HG03280 (cell line): ENCODE measurements at regions not wholly inside any gene's neighbourhood (a gene's known extent, or its start where the extent isn't known, plus 50 kb on each side); places are given as distances from the start of the nearest gene placed in this dataset.

Experiments used
- ATAC-seq: cut with Tn5 transposase; IDR thresholded peaks from one replicate; pipeline ENCODE4 v1.9.1; 2021; ENCODE audit warnings: mild to moderate bottlenecking, moderate library complexity; ENCODE audit not compliant: unreplicated experiment

- no peak for ATAC-seq
Observed at GRCh38 chr3:182606905-182607504, 186.3 kb upstream of the ATP11B start.

- ATAC-seq = no peak
Observed at GRCh38 chr3:182608832-182609231, 184.5 kb upstream of the ATP11B start.

GRCh38 chr3:182609575-182610156 lies 183.6 kb upstream of the ATP11B start:
- ATAC-seq = no peak

- no peak for ATAC-seq
Observed at GRCh38 chr3:182612332-182612731, 181.0 kb upstream of the ATP11B start.

GRCh38 chr3:182617500-182617899 lies 175.8 kb upstream of the ATP11B start:
- no peak for ATAC-seq

- ATAC-seq = no peak
Observed at GRCh38 chr3:182618085-182618732, 175.1 kb upstream of the ATP11B start.

- no peak for ATAC-seq
Observed at GRCh38 chr3:182618981-182619591, 174.2 kb upstream of the ATP11B start.

GRCh38 chr3:182620723-182621434 lies 172.4 kb upstream of the ATP11B start:
- ATAC-seq = no peak

GRCh38 chr3:182621435-182622240 lies 171.7 kb upstream of the ATP11B start:
- ATAC-seq = no peak

GRCh38 chr3:182622241-182622545 lies 171.1 kb upstream of the ATP11B start:
- ATAC-seq = no peak

- ATAC-seq = no peak
Observed at GRCh38 chr3:182626484-182627467, 166.5 kb upstream of the ATP11B start.

GRCh38 chr3:182628531-182628930 lies 164.8 kb upstream of the ATP11B start:
- ATAC-seq = no peak

GRCh38 chr3:182629521-182629920 lies 163.8 kb upstream of the ATP11B start:
- no peak for ATAC-seq

GRCh38 chr3:182631183-182632076 lies 161.9 kb upstream of the ATP11B start:
- no peak for ATAC-seq

GRCh38 chr3:182632077-182632393 lies 161.3 kb upstream of the ATP11B start:
- no peak for ATAC-seq

- ATAC-seq = no peak
Observed at GRCh38 chr3:182633186-182633585, 160.1 kb upstream of the ATP11B start.

GRCh38 chr3:182636646-182637045 lies 156.7 kb upstream of the ATP11B start:
- no peak for ATAC-seq

- ATAC-seq = no peak
Observed at GRCh38 chr3:182637350-182638110, 155.8 kb upstream of the ATP11B start.
